GM12864 (cell line): ENCODE measurements at regions not wholly inside any gene's neighbourhood (a gene's known extent, or its start where the extent isn't known, plus 50 kb on each side); places are given as distances from the start of the nearest gene placed in this dataset.

Experiments used
- DNase-seq: peaks from one replicate; pipeline ENCODE4 v3.0.0-alpha.2; 2011; ENCODE audit warnings: low read depth
- H3K4me3 ChIP-seq: 2 replicates; pipeline ENCODE4 v1.5.1; 2011; ENCODE audit warnings: mild to moderate bottlenecking, low read depth, low read length, control low read depth
- CTCF ChIP-seq: IDR thresholded peaks from 2 replicates; pipeline ENCODE4 v1.5.1; 2011; ENCODE audit warnings: low read depth, mild to moderate bottlenecking, moderate library complexity, low read length, control low read depth, inconsistent platforms; ENCODE audit errors: missing control alignments

GRCh38 chr13:111406636-111407035 lies 86.2 kb downstream of the TEX29 start:
- no peak for DNase-seq
- TF ChIP-seq CTCF = no peak
- H3K4me3 ChIP-seq = no peak overlapping the region

GRCh38 chr13:111407381-111408131 lies 87.1 kb downstream of the TEX29 start:
- no peak for TF ChIP-seq CTCF

GRCh38 chr13:111409413-111409812 lies 89.0 kb downstream of the TEX29 start:
- no peak overlapping the region for H3K4me3 ChIP-seq
- no peak for TF ChIP-seq CTCF
- DNase-seq = no peak

More at GRCh38 chr13:111407381-111408131, 87.1 kb downstream of the TEX29 start:
- no peak overlapping the region for H3K4me3 ChIP-seq
- no peak for DNase-seq

- H3K4me3 ChIP-seq = no peak overlapping the region
- no peak for DNase-seq
Observed at GRCh38 chr13:111410232-111411021, 90.0 kb downstream of the TEX29 start.

GRCh38 chr13:111411151-111411858 lies 90.9 kb downstream of the TEX29 start:
- DNase-seq = no peak
- no peak overlapping the region for H3K4me3 ChIP-seq
- TF ChIP-seq CTCF = no peak

More at GRCh38 chr13:111410232-111411021, 90.0 kb downstream of the TEX29 start:
- no peak for TF ChIP-seq CTCF

- no peak for DNase-seq
- no peak for TF ChIP-seq CTCF
- H3K4me3 ChIP-seq = no peak overlapping the region
Observed at GRCh38 chr13:111411919-111412650, 91.6 kb downstream of the TEX29 start.
